Nephron progenitor cell (in vitro differentiated cells): ENCODE measurements at regions not wholly inside any gene's neighbourhood (a gene's known extent, or its start where the extent isn't known, plus 50 kb on each side); places are given as distances from the start of the nearest gene placed in this dataset.

ENCODE experiments used
- DNase-seq: peaks from one replicate; pipeline ENCODE4 v3.0.0; 2021
- H3K27ac Mint-ChIP-seq: 2 replicates; pipeline ENCODE4 v1.8.0; 2021; ENCODE audit warnings: mild to moderate bottlenecking, moderate library complexity, mixed read lengths
- H3K27me3 Mint-ChIP-seq: 2 replicates; pipeline ENCODE4 v1.8.0; 2021; ENCODE audit warnings: mild to moderate bottlenecking, low read depth, mixed read lengths; ENCODE audit not compliant: poor library complexity
- H3K36me3 Mint-ChIP-seq: 2 replicates; pipeline ENCODE4 v1.8.0; 2021; ENCODE audit warnings: low read depth, mixed read lengths
- H3K4me1 Mint-ChIP-seq: 2 replicates; pipeline ENCODE4 v1.8.0; 2021; ENCODE audit warnings: mixed read lengths
- H3K4me3 Mint-ChIP-seq: 2 replicates; pipeline ENCODE4 v1.8.0; 2021; ENCODE audit warnings: mild to moderate bottlenecking, moderate library complexity, mixed read lengths
- H3K9me3 Mint-ChIP-seq: 2 replicates; pipeline ENCODE4 v1.8.0; 2021; ENCODE audit warnings: mild to moderate bottlenecking, moderate library complexity, mixed read lengths
- TF ChIP-seq, protein P1 (sequence below): fragments of 200-600 bp; sonication (generic); IDR thresholded peaks from 2 replicates; pipeline ENCODE4 v1.5.0; 2021; ENCODE audit warnings: antibody characterized with exemption

GRCh38 chr1:58905628-58906221 is 121.9 kb upstream of the JUN start:
- no peak for DNase-seq
- no peak overlapping the region for H3K4me3 Mint-ChIP-seq
- no peaks in the 10 kb centered on the region for H3K9me3 Mint-ChIP-seq
- peaks cover 9% of the 10 kb centered on the region for H3K27me3 Mint-ChIP-seq
- no peak overlapping the region for H3K27ac Mint-ChIP-seq
- no peaks in the 10 kb centered on the region for H3K36me3 Mint-ChIP-seq
- TF ChIP-seq, protein P1, sequence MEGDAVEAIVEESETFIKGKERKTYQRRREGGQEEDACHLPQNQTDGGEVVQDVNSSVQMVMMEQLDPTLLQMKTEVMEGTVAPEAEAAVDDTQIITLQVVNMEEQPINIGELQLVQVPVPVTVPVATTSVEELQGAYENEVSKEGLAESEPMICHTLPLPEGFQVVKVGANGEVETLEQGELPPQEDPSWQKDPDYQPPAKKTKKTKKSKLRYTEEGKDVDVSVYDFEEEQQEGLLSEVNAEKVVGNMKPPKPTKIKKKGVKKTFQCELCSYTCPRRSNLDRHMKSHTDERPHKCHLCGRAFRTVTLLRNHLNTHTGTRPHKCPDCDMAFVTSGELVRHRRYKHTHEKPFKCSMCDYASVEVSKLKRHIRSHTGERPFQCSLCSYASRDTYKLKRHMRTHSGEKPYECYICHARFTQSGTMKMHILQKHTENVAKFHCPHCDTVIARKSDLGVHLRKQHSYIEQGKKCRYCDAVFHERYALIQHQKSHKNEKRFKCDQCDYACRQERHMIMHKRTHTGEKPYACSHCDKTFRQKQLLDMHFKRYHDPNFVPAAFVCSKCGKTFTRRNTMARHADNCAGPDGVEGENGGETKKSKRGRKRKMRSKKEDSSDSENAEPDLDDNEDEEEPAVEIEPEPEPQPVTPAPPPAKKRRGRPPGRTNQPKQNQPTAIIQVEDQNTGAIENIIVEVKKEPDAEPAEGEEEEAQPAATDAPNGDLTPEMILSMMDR = no peak
- peaks cover 55% of the 10 kb centered on the region for H3K4me1 Mint-ChIP-seq

DNA sequence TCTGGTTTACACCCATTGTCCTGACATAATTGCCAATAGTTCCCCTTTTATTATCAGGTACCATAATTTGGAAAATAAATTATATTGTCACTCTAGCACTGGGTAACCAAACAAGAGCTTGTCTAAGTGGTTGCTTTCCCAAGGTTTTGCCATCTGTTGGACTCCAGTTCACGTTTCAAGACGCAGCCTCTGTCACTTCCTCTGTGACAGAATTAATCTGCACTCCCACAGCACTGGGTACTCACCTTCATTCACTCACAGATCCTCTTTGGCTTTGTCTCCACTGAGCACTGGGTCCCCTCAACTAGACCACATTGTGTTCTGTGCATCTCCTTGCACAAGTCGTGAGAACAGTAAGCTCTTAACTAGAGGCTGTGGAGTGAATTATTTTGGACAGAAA is 123.6 kb upstream of the JUN start:
- Mint-ChIP-seq H3K4me1 (peaks cover 43% of the 10 kb centered on the region), H3K36me3 (no peaks in the 10 kb centered on the region), H3K27me3 (peaks cover 9% of the 10 kb centered on the region), H3K9me3 (no peaks in the 10 kb centered on the region), H3K4me3 (no peak overlapping the region), H3K27ac (no peak overlapping the region)
- DNase-seq = no peak
- TF ChIP-seq, protein P1 = no peak

DNA sequence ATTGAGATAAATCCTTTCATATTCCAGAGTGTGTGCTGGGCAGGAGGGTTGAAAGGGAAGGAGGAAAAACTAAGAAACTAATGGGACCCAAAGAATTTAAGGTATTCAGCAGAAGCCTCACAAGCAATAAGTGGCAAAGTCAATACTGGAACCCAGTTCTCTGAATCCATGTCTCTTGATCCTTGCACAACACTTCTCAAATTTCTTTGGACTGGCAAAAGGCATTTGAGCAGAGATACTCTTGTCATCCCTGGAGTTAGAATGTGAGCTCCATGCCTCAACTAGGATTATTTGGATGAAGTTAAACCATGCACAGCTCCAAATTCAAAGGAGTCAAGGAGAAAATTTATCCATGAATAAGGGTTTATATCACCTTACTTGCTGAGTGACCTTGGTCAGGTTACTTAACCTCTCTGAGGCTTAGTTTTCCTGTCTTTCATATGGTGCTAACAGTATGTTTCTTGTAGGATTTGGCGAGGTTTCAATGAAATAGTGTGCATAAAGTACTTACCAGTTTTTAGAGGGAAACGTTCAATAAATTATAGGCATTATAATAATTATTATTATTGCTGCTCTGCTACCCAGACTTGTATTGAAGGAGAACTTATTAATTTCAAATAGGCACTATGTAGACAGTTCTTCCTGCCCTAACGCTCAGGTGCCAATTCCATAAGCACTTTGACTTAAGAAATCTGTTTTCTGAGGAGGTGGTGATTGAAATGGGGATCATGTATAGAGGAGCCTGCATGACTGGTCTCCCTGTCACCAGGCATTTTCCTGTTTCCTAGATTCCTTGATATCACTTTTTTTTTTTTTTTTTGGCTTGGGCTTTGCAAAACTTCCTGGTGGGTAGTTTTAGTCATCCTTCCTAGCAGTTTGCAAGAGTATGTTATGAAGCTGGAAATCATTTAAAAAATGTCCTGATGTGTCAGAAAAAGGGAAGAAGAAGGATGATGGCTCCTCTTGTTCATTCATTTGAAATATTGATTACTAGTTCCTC is 125.0 kb upstream of the JUN start:
- Mint-ChIP-seq H3K4me1 (peaks cover 35% of the 10 kb centered on the region), H3K4me3 (no peak overlapping the region), H3K36me3 (peaks cover 4% of the 10 kb centered on the region), H3K9me3 (peaks cover 5% of the 10 kb centered on the region), H3K27me3 (no peaks in the 10 kb centered on the region), H3K27ac (no peak overlapping the region)
- DNase-seq = no peak
- TF ChIP-seq, protein P1 = no peak

DNA sequence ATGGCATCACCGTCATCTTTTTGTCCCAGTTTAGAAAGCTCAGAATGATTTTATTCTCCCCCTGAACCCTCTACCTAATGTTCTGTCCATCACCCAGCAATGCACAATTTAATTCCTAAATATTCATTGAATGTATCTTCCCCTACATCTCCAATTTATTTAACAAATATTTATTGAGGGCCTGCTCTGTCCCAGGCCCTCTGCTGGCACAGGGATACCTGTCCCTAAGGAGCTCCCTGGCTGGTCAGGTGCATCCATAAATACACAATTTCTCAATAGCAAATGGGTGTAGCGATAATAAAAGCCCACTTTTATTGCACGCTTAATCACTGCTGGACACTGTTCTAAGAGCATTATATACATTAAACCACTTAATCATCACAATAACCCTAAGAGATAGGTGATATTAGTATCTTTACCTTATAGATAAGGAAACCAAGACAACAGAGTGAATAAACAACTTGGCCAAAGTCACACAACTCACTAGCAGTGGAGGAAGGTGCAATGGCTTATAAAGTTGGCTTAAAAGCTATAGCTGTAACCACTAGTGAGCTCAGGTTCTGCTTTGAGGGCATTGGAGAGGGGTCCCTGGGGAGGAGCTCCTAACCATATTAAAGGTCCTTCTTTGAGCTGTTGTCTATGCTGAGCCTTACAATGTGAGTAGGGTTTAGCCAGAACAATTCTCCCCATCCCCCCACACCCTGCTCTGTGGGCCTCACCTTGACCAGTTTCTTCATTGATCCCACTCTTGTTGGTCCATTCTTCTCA is 126.3 kb upstream of the JUN start:
- peaks cover 17% of the 10 kb centered on the region for H3K9me3 Mint-ChIP-seq
- H3K36me3 Mint-ChIP-seq = peaks cover 12% of the 10 kb centered on the region
- H3K27me3 Mint-ChIP-seq = no peaks in the 10 kb centered on the region
- H3K4me3 Mint-ChIP-seq = no peak overlapping the region
- DNase-seq = no peak
- TF ChIP-seq, protein P1 = no peak
- H3K4me1 Mint-ChIP-seq = peaks cover 24% of the 10 kb centered on the region
- no peak overlapping the region for H3K27ac Mint-ChIP-seq

DNA sequence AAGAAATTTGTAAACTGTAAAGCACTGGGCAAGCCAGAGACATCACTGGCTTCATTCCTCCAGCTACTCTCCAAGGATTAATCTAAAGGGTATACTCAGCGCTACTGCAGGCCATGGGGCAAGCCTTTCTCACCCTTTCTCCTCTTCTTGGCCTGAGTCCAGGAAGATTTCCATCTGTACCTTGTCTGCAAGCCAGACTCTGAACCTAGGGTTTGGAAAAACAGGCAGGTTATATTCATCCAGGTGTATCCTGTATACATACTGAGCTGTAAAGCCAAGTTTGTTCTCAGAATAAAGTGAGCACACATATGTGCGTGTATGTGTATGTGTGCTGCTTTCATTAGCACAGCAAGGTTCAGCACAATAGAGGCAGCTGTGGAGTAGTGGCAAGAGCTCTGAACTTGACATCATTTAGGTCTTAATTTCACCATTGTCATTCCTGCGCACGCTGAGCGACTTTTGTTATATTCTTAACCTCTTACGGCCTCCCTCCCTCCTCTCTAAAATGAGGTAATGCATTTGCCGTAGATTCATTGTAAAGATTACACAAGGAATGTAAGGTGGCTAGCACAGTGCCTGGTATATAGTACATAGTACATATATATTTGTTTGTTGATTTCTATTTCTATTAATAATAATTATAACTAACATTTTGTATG is 128.1 kb upstream of the JUN start:
- H3K4me3 Mint-ChIP-seq = no peak overlapping the region
- H3K9me3 Mint-ChIP-seq = peaks cover 25% of the 10 kb centered on the region
- H3K36me3 Mint-ChIP-seq = peaks cover 12% of the 10 kb centered on the region
- H3K27me3 Mint-ChIP-seq = no peaks in the 10 kb centered on the region
- H3K27ac Mint-ChIP-seq = no peak overlapping the region
- peaks cover 7% of the 10 kb centered on the region for H3K4me1 Mint-ChIP-seq
- TF ChIP-seq, protein P1 = no peak
- DNase-seq = no peak
